HEK293 (cell line): ENCODE measurements at regions not wholly inside any gene's neighbourhood (a gene's known extent, or its start where the extent isn't known, plus 50 kb on each side); places are given as distances from the start of the nearest gene placed in this dataset.

Experiments used
- ATF2 ChIP-seq: fragments of 450-650 bp; formaldehyde crosslinking; IDR thresholded peaks from 2 replicates; pipeline ENCODE4 v1.5.1; 2016; ENCODE audit warnings: missing biosample characterization, missing genetic modification characterization, low read depth
- GLIS1 ChIP-seq: fragments of 450-650 bp; formaldehyde crosslinking; IDR thresholded peaks from 2 replicates; pipeline ENCODE4 v1.5.1; 2016; ENCODE audit warnings: missing biosample characterization, missing genetic modification characterization
- TCF7L2 ChIP-seq: IDR thresholded peaks from 2 replicates; pipeline ENCODE4 v1.6.1; 2011; ENCODE audit warnings: low read depth, mild to moderate bottlenecking, inconsistent platforms, low read length, moderate library complexity, borderline replicate concordance
- TF ChIP-seq, protein P1 (sequence below): fragments of 450-650 bp; formaldehyde crosslinking; IDR thresholded peaks from 2 replicates; pipeline ENCODE4 v1.5.1; 2016; ENCODE audit warnings: missing biosample characterization, missing genetic modification characterization

- no peak for TF ChIP-seq TCF7L2
- TF ChIP-seq, protein P1, sequence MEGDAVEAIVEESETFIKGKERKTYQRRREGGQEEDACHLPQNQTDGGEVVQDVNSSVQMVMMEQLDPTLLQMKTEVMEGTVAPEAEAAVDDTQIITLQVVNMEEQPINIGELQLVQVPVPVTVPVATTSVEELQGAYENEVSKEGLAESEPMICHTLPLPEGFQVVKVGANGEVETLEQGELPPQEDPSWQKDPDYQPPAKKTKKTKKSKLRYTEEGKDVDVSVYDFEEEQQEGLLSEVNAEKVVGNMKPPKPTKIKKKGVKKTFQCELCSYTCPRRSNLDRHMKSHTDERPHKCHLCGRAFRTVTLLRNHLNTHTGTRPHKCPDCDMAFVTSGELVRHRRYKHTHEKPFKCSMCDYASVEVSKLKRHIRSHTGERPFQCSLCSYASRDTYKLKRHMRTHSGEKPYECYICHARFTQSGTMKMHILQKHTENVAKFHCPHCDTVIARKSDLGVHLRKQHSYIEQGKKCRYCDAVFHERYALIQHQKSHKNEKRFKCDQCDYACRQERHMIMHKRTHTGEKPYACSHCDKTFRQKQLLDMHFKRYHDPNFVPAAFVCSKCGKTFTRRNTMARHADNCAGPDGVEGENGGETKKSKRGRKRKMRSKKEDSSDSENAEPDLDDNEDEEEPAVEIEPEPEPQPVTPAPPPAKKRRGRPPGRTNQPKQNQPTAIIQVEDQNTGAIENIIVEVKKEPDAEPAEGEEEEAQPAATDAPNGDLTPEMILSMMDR (tag by site-specific recombination), result no peak
- no peak for TF ChIP-seq GLIS1 (tag by site-specific recombination)
- TF ChIP-seq ATF2 (tag by site-specific recombination), result no peak
These were observed 345.1 kb upstream of the PITX2 start for GRCh38 chr4:110967936-110968335.
